Liver (tissue), 8 donors: ENCODE measurements at regions not wholly inside any gene's neighbourhood (a gene's known extent, or its start where the extent isn't known, plus 50 kb on each side); places are given as distances from the start of the nearest gene placed in this dataset.

Source experiments
- DNase-seq: peaks from one replicate; pipeline ENCODE4 v3.0.0-alpha.2; 2017; ENCODE audit warnings: low spot score
- H3K27ac ChIP-seq, 2 donors: one replicate each; pipeline ENCODE4 v1.7.0; 2013; ENCODE audit warnings: inconsistent platforms in 2 of 2, low read length in 2 of 2, control low read depth in 1 of 2, low read depth in 1 of 2, mild to moderate bottlenecking in 1 of 2
- H3K27me3 ChIP-seq, 4 donors: one replicate each; pipeline versions ENCODE4 v1.6.1 to v1.7.0; 2013; ENCODE audit warnings: low read length in 3 of 4, inconsistent platforms in 1 of 4, mild to moderate bottlenecking in 1 of 4, moderate library complexity in 1 of 4; ENCODE audit not compliant: control insufficient read depth in 4 of 4, insufficient read depth in 4 of 4
- H3K36me3 ChIP-seq, 4 donors: one replicate each; pipeline versions ENCODE4 v1.6.1 to v1.7.0; 2013; ENCODE audit warnings: low read length in 3 of 4, mild to moderate bottlenecking in 3 of 4, low read depth in 1 of 4, moderate library complexity in 1 of 4; ENCODE audit not compliant: control insufficient read depth in 4 of 4, insufficient read depth in 3 of 4
- H3K4me1 ChIP-seq, 4 donors: one replicate each; pipeline versions ENCODE4 v1.6.1 to v1.7.0; 2013; ENCODE audit warnings: low read length in 3 of 4, mild to moderate bottlenecking in 3 of 4, moderate library complexity in 1 of 4; ENCODE audit not compliant: control insufficient read depth in 4 of 4, insufficient read depth in 4 of 4
- H3K4me3 ChIP-seq, 3 donors: one replicate each; pipeline versions ENCODE4 v1.6.1 to v1.7.0; 2013; ENCODE audit warnings: low read length in 3 of 3, control low read depth in 1 of 3, low read depth in 1 of 3, mild to moderate bottlenecking in 1 of 3
- H3K9ac ChIP-seq, 2 donors: one replicate each; pipeline ENCODE4 v1.7.0; 2013; ENCODE audit warnings: low read length in 2 of 2, mild to moderate bottlenecking in 2 of 2, moderate library complexity in 2 of 2, control low read depth in 1 of 2, low read depth in 1 of 2
- H3K9me3 ChIP-seq, 4 donors: one replicate each; pipeline versions ENCODE4 v1.6.1 to v1.7.0; 2013; ENCODE audit warnings: low read length in 3 of 4; ENCODE audit not compliant: control insufficient read depth in 4 of 4
- ATF3 ChIP-seq: IDR thresholded peaks from 2 replicates; pipeline ENCODE4 v1.6.1; 2016; ENCODE audit warnings: antibody characterized with exemption
- CTCF ChIP-seq: fragments of 150-350 bp; IDR thresholded peaks from 2 replicates; pipeline ENCODE4 v1.5.1; 2017; ENCODE audit warnings: improper control_type of control experiment, low read depth, low read length; ENCODE audit not compliant: missing input control
- EGR1 ChIP-seq, 2 donors: IDR thresholded peaks; 2 replicates each; pipeline ENCODE4 v1.6.1; 2016 to 2018; ENCODE audit warnings: antibody characterized with exemption in 2 of 2, low read depth in 2 of 2
- FOXA1 ChIP-seq: IDR thresholded peaks from 2 replicates; pipeline ENCODE4 v1.6.1; 2016; ENCODE audit warnings: antibody characterized with exemption
- FOXA2 ChIP-seq: IDR thresholded peaks from 2 replicates; pipeline ENCODE4 v1.6.1; 2016; ENCODE audit warnings: antibody characterized with exemption
- GABPA ChIP-seq, 2 donors: IDR thresholded peaks in 1 of 2; conservative IDR thresholded peaks in 1 of 2; 2 replicates each; pipeline ENCODE4 v1.6.1; 2016; ENCODE audit warnings: antibody characterized with exemption in 2 of 2, mild to moderate bottlenecking in 1 of 2, moderate library complexity in 1 of 2
- HNF4A ChIP-seq, 2 donors: conservative IDR thresholded peaks; 2 replicates each; pipeline ENCODE4 v1.6.1; 2016; ENCODE audit warnings: antibody characterized with exemption in 2 of 2, mild to moderate bottlenecking in 2 of 2
- HNF4G ChIP-seq: IDR thresholded peaks from 2 replicates; pipeline ENCODE4 v1.6.1; 2016; ENCODE audit warnings: antibody characterized with exemption
- JUND ChIP-seq, 2 donors: IDR thresholded peaks; 2 replicates each; pipeline ENCODE4 v1.6.1; 2016; ENCODE audit warnings: antibody characterized with exemption in 2 of 2
- MAX ChIP-seq: IDR thresholded peaks from 2 replicates; pipeline ENCODE4 v1.6.1; 2016; ENCODE audit warnings: antibody characterized with exemption
- NR2F2 ChIP-seq: IDR thresholded peaks from 2 replicates; pipeline ENCODE4 v1.6.1; 2016; ENCODE audit warnings: antibody characterized with exemption
- RAD21 ChIP-seq, 2 donors: IDR thresholded peaks; 2 replicates each; pipeline ENCODE4 v1.6.1; 2016; ENCODE audit warnings: antibody characterized with exemption in 2 of 2, mild to moderate bottlenecking in 2 of 2
- REST ChIP-seq: IDR thresholded peaks from 2 replicates; pipeline ENCODE4 v1.6.1; 2016; ENCODE audit warnings: antibody characterized with exemption, mild to moderate bottlenecking
- RXRA ChIP-seq, 2 donors: IDR thresholded peaks; 2 replicates each; pipeline ENCODE4 v1.6.1; 2017 to 2018; ENCODE audit warnings: antibody characterized with exemption in 2 of 2, mild to moderate bottlenecking in 1 of 2
- SP1 ChIP-seq: IDR thresholded peaks from 2 replicates; pipeline ENCODE4 v1.6.1; 2018; ENCODE audit warnings: antibody characterized with exemption, mild to moderate bottlenecking
- TAF1 ChIP-seq: conservative IDR thresholded peaks from 2 replicates; pipeline ENCODE4 v1.6.1; 2016; ENCODE audit warnings: antibody characterized with exemption, mild to moderate bottlenecking
- YY1 ChIP-seq: IDR thresholded peaks from 2 replicates; pipeline ENCODE4 v1.6.1; 2016; ENCODE audit warnings: antibody characterized with exemption, mild to moderate bottlenecking
- ZBTB33 ChIP-seq: IDR thresholded peaks from 2 replicates; pipeline ENCODE4 v1.6.1; 2016; ENCODE audit warnings: antibody characterized with exemption
- WGBS: extraction: QIAGEN DNeasy Blood & Tissue Kit; methylation state at CpG from one replicate; pipeline ENCODE4 v1.1.7; 2013; 5-methylcytosine and 5-hydroxymethylcytosine counted together
- donor health status: healthy.
- donor health status: healthy.
- donor health status: healthy.
- donor health status: healthy.
- donor health status: healthy.

GRCh38 chr10:83522881-83523386, 616.4 kb upstream of the GHITM start:
- Histone ChIP-seq H3K4me3 (no peak overlapping the region), H3K27me3 (no peaks in the 10 kb centered on the region), H3K4me1 (no peaks in the 10 kb centered on the region), H3K9ac (no peak overlapping the region), H3K27ac (no peak overlapping the region), H3K36me3 (no peaks in the 10 kb centered on the region), H3K9me3 (peaks cover 0 to 6% (median 1%) of the 10 kb centered on the region in 4 donors)
- TF ChIP-seq NR2F2 (no peak), RAD21 (IDR thresholded peaks at IDR 0.05) (no peak)
- DNase-seq = no peak
- 75% methylated on average over 3 of the region's 3 CpGs for WGBS

- Histone ChIP-seq H3K4me3 (no peak overlapping the region), H3K27ac (no peak overlapping the region), H3K4me1 (no peaks in the 10 kb centered on the region), H3K9me3 (peaks cover 0 to 6% (median 1%) of the 10 kb centered on the region in 4 donors), H3K36me3 (no peaks in the 10 kb centered on the region), H3K27me3 (no peaks in the 10 kb centered on the region), H3K9ac (no peak overlapping the region)
- no peak for DNase-seq
- TF ChIP-seq HNF4G (no peak), MAX (no peak), FOXA1 (no peak), HNF4A (conservative IDR thresholded peaks at IDR 0.05) (no peak), TAF1 (no peak), RAD21 (IDR thresholded peaks at IDR 0.05) (no peak), ZBTB33 (no peak), NR2F2 (no peak), JUND (IDR thresholded peaks at IDR 0.05) (no peak), YY1 (no peak), SP1 (no peak), FOXA2 (no peak), CTCF (no peak), EGR1 (IDR thresholded peaks at IDR 0.05; ENCODE audit: low read depth in 2 of 2) (no peak), RXRA (IDR thresholded peaks at IDR 0.05) (no peak), GABPA (IDR thresholded peaks at IDR 0.05 in 1 of 2, conservative IDR thresholded peaks at IDR 0.05 in 1 of 2) (no peak), ATF3 (no peak), REST (no peak)
Measured at GRCh38 chr10:83527934-83528333, 611.4 kb upstream of the GHITM start.
